ENCODE measurements at regions not wholly inside any gene's neighbourhood (a gene's known extent, or its start where the extent isn't known, plus 50 kb on each side); places are given as distances from the start of the nearest gene placed in this dataset.

DNA sequence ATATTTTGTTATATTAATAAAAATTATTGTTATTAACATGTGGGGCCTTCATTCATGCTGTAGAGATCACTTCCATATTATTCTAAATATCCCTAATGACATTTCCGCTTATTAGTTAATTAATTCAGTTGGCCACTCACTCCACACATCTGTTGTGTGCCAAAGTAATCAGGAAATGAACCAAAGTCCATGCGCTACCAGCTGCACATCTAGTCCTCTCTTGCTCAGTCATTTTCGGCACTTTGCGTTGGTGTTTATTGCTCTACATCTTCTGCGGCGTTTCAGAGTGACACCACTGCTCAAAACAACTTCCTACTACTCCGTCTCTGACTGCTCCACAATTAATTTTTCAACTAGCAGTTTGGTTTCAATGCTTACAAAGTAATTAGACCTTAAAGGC lies 101.4 kb upstream of the ZFHX3 start:
- H3K4me3 Mint-ChIP-seq = no peak overlapping the region
- peaks cover 24% of the 10 kb centered on the region for H3K27me3 Mint-ChIP-seq
- DNase-seq = no peak
- H3K4me1 Mint-ChIP-seq = no peaks in the 10 kb centered on the region
- H3K27ac Mint-ChIP-seq = no peak overlapping the region
- H3K36me3 Mint-ChIP-seq = no peaks in the 10 kb centered on the region
- peaks cover 1% of the 10 kb centered on the region for H3K9me3 Mint-ChIP-seq

DNA sequence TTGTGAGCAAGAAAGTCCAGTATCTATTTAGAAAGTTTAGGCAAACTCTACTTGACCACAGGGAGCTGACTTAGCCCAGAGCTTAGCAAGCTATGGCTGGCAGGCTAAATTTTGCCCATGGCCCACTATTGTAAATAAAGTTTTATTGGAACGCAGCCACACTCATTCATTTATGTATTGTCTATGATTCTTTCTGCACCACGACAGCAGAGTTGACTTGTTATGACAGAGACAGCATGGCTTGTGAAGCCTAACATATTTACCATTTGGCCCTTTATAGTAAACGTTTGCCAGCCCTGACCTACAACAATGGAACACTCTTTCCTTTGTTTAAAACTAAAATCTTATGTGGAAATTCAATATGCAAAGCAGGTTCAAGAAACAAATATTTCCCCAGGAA lies 100.0 kb upstream of the ZFHX3 start:
- no peak for DNase-seq
- Mint-ChIP-seq H3K27ac (no peak overlapping the region), H3K27me3 (peaks cover 17% of the 10 kb centered on the region), H3K36me3 (no peaks in the 10 kb centered on the region), H3K4me1 (no peaks in the 10 kb centered on the region), H3K9me3 (no peaks in the 10 kb centered on the region), H3K4me3 (no peak overlapping the region)

DNA sequence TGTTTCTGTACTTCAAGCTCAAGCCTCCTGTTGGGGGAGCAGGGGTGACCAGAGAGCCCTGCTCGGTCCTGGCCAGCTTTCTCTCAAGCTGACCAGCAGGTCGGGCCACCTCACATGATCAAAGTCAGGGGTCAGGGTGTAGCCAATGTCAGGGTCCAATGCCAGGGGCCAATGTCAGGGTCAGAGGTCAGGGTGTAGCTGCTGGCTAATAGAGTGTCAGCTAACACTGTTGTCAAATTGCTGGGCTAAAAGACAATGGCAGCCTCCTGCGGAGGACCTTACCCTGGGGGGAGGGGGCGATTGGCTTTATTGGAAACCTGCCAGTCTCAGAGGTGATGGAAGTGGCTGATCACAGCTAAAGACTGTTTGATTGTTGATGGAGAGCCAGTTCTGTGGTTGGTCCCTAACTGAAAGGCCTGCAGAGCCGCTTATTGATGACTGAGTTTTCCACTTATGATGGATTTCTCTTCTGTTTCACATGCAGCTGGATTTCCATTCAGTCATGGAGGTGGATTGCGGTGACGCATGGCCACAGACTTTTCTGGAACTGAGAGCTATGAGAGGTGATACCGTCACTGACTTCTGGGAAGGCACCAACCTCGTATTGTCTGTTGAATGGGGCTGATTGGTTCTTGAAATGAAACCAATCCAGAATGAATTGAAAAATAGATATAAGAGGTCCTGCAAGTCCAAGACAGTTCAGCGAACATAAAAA lies 97.4 kb upstream of the ZFHX3 start:
- Mint-ChIP-seq H3K4me3 (no peak overlapping the region), H3K36me3 (no peaks in the 10 kb centered on the region), H3K27me3 (no peaks in the 10 kb centered on the region), H3K27ac (no peak overlapping the region), H3K4me1 (no peaks in the 10 kb centered on the region), H3K9me3 (no peaks in the 10 kb centered on the region)
- no peak for DNase-seq

DNA sequence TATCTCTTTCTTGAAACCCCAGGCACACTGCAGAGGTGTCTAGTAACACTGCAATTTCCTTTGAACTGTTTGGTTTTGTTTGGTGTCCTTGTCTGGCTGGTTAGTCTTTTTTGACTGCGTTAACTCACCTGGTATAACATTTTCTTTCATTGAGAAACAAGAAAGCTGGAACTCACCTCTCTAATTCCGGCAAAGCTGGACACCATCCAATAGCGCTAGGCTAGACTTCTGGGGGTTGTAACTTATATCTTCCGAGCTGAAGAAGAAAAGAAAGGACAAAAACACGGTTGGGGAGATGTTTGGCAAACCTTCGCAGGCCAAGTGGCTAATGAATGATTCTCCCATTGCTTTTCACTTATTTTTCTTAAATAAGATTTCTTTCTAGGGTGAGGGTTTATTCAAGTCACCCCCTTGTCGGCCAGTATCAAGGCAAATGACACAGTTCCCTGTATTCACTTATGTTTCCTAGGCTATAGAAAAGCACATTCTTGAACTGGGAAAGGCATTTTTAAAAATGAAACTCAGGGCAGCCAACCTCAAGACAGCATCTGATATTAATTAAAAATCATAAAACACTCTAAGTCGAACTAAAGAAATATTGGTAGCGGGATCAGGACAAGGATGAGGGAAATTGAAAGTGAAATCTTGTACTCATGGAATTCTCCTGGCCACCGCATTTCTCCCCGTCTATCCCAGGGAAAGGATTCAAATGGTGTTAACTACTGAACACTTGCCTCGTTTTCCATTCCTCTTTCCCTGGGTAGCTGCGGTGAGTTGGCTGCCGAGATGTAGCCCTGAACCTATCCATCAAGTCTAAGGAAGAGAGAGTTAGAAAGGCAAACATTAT lies 95.9 kb upstream of the ZFHX3 start:
- Mint-ChIP-seq H3K27me3 (no peaks in the 10 kb centered on the region), H3K9me3 (no peaks in the 10 kb centered on the region)
- no peak for DNase-seq

DNA sequence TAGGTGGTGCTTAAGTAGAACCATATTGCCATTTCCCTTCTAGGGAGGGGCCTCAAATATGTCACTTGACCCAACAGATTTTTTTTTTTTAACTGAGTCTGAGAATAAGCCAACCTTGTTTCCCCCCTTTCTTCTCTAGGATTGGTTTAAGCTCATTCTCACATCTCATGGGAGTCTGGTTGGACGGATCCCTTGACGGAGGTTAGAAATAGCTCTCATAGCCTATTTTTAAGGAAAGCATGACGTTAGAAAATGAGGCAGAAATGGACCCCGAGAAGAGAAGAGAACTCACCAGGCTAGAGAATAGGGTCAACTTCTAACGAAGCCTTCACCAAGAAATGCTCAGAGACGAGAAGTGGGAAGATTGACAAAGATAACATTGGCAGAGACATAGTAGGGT lies 95.1 kb upstream of the ZFHX3 start:
- H3K9me3 Mint-ChIP-seq = no peaks in the 10 kb centered on the region
- H3K36me3 Mint-ChIP-seq = no peaks in the 10 kb centered on the region
- no peak overlapping the region for H3K27ac Mint-ChIP-seq
- no peaks in the 10 kb centered on the region for H3K27me3 Mint-ChIP-seq
- DNase-seq = no peak
- no peaks in the 10 kb centered on the region for H3K4me1 Mint-ChIP-seq
- H3K4me3 Mint-ChIP-seq = no peak overlapping the region

More for the DNA sequence above, 95.9 kb upstream of the ZFHX3 start:
- Mint-ChIP-seq H3K27ac (no peak overlapping the region), H3K36me3 (no peaks in the 10 kb centered on the region), H3K4me1 (no peaks in the 10 kb centered on the region), H3K4me3 (no peak overlapping the region)

DNA sequence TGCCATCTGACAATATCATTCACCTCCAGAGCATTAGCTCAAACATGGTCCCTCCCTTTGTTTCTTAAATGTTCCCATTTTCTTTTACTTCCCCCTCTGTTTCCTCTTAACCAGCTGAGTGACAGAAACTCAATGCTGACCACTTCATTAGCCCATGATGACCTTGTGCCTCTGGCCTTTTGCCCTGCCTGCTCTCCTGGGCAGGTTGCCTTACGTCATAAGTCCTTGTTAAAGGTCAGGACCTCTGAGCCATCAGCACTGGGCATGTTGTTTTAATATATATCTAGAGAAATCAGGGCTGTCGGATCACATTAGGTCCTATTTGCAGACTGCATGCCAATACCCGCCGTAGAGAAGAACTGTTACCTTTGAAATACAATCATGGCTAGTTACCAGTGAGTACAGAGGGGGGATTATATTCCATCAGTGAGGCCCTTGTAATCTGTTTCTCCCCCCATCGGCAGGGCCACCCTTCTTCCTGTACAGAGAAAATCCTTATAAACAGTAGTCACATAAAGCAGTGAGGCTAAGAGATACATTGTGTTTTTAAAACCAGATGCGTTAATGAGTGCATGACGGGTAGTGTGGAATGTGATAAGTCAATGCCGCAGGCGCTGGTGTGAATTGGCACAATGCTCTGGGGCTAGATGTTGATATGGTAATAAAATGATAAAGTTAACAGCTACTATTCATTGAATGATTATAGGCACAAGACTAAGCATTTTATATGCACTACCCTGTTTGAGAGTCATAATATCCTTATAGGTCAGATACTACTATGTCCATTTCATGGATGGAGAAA lies 94.3 kb upstream of the ZFHX3 start:
- no peaks in the 10 kb centered on the region for H3K4me1 Mint-ChIP-seq
- DNase-seq = no peak
- no peaks in the 10 kb centered on the region for H3K36me3 Mint-ChIP-seq
- H3K4me3 Mint-ChIP-seq = no peak overlapping the region
- H3K27me3 Mint-ChIP-seq = no peaks in the 10 kb centered on the region
- no peaks in the 10 kb centered on the region for H3K9me3 Mint-ChIP-seq
- H3K27ac Mint-ChIP-seq = no peak overlapping the region

DNA sequence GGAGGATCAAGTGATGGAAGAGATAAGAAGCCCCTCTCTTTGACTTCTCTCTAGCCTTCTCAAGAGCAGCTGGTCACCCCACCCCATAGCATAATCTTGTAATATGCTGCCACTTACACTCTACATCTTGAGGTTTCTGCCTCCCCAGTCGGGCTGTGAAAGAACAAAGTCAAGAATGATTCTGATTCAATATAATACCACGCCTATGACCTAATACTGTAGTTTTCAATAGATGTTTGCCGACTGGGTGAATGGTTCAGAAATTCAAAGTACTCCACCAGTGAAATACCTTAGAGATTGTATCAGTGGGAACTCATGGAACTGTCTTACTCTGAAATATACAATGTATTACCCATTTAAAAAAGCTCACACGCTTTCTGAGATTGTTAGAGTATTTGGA lies 93.0 kb upstream of the ZFHX3 start:
- Mint-ChIP-seq H3K9me3 (no peaks in the 10 kb centered on the region), H3K36me3 (no peaks in the 10 kb centered on the region), H3K4me1 (no peaks in the 10 kb centered on the region), H3K27me3 (no peaks in the 10 kb centered on the region), H3K4me3 (no peak overlapping the region), H3K27ac (no peak overlapping the region)
- no peak for DNase-seq

DNA sequence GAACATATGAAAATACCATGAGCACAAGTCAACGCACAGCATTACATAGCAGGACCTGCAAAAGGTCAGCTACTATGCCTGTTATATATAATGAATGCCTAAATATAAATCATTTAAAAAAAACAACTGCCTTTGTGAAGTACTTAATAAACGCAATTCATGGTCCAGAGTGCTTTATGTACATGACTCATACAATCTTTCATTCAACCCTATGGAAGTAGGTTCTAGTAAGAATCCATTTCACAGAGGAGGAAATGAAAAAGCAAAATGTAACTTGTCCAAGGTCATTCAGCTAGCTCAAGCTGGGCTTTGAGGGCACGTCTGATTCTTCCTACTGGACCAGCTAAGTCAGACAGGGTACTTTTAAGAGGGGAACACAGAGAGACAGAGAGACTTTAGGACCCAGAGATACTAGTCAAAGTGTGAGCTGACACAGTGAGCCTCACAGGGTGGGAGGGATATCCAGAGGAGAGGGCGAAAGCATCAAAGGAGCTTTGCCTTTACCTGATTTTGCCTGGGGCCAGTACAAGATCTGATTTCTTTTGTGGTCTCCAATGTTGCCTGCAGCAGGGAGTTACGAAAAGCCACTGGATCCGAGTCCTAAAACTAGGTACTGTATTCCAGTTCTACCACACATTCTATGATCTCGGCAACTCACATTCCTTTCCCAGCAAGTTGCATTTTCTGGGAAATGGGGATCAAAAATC lies 83.4 kb upstream of the ZFHX3 start:
- peaks cover 8% of the 10 kb centered on the region for H3K27me3 Mint-ChIP-seq
- H3K27ac Mint-ChIP-seq = no peak overlapping the region
- H3K36me3 Mint-ChIP-seq = no peaks in the 10 kb centered on the region
- H3K9me3 Mint-ChIP-seq = no peaks in the 10 kb centered on the region
- DNase-seq = no peak
- H3K4me3 Mint-ChIP-seq = no peak overlapping the region
- H3K4me1 Mint-ChIP-seq = no peaks in the 10 kb centered on the region

DNA sequence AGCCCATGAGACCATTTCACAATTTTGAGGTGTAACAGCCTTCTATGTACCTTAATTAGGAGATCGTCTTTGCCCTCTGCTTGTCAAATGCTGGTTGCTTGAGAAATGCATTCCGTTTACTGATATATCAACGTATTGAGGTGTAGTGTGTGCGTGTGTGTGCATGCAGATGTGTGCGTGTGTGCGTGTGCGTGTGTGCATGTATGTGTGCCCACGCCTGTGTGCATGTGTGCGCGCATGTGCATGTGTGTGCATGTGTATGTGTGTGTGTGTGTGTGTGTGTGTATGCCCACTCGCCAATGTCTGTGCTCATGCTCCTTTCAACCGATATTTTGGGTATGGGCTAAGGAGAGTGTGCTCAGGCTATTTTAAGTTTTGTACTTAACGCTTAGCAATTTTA lies 81.5 kb upstream of the ZFHX3 start:
- no peaks in the 10 kb centered on the region for H3K4me1 Mint-ChIP-seq
- no peaks in the 10 kb centered on the region for H3K9me3 Mint-ChIP-seq
- no peaks in the 10 kb centered on the region for H3K36me3 Mint-ChIP-seq
- no peak overlapping the region for H3K27ac Mint-ChIP-seq
- peaks cover 12% of the 10 kb centered on the region for H3K27me3 Mint-ChIP-seq
- DNase-seq = no peak
- H3K4me3 Mint-ChIP-seq = no peak overlapping the region

DNA sequence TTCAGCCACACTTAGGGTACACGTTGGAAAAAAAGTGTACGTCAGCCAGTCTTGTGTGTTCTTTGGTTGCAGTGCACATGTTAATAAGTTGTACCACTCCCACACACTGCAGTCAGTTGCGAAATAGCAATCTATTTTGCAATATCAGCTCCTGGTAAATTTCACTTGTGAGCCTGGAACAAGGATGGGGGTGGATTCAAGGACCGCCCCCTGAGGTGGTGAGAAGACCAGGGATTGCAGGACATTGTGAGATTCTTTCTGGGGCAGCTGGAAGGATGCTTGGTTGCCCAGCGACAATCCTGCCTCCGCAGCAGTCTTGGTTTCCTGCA lies 78.6 kb upstream of the ZFHX3 start:
- Mint-ChIP-seq H3K36me3 (no peaks in the 10 kb centered on the region), H3K27me3 (peaks cover 9% of the 10 kb centered on the region), H3K4me3 (no peak overlapping the region), H3K9me3 (peaks cover 1% of the 10 kb centered on the region), H3K4me1 (peaks cover 10% of the 10 kb centered on the region), H3K27ac (no peak overlapping the region)
- DNase-seq = no peak

DNA sequence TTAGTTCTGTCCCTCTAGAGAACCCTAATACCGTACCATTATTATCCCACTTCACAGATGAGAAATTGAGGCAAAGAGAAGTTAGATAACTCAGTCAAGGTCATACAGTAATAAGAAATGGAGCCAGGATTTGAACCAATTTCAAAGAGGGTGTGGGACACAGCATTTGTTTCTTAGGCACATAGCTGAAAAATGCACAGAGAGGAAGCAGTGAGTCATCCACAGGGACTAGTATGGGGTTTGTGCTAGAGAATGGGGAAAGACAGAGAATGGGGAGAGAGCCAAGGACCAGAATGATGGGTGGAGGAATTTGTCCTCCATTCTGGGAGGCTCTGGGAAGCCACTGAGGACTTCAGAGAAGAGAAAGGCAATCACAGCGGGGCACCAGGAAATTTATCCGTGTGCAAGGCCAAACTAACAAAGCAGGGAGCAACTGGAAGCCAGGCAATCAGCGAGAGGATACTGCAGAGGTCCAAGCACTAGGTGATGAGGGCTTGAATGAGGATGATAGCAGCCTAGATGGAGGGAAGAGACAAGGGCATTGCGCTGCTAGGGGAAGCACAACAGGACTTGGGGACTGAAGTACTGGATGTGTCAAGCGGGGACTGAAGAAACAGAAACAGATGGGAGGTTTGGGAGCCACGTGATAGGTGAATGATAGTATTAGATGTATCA lies 78.1 kb upstream of the ZFHX3 start:
- no peak overlapping the region for H3K4me3 Mint-ChIP-seq
- peaks cover 6% of the 10 kb centered on the region for H3K27me3 Mint-ChIP-seq
- no peak for DNase-seq
- peaks cover 10% of the 10 kb centered on the region for H3K4me1 Mint-ChIP-seq
- H3K9me3 Mint-ChIP-seq = peaks cover 1% of the 10 kb centered on the region
- no peak overlapping the region for H3K27ac Mint-ChIP-seq
- no peaks in the 10 kb centered on the region for H3K36me3 Mint-ChIP-seq

DNA sequence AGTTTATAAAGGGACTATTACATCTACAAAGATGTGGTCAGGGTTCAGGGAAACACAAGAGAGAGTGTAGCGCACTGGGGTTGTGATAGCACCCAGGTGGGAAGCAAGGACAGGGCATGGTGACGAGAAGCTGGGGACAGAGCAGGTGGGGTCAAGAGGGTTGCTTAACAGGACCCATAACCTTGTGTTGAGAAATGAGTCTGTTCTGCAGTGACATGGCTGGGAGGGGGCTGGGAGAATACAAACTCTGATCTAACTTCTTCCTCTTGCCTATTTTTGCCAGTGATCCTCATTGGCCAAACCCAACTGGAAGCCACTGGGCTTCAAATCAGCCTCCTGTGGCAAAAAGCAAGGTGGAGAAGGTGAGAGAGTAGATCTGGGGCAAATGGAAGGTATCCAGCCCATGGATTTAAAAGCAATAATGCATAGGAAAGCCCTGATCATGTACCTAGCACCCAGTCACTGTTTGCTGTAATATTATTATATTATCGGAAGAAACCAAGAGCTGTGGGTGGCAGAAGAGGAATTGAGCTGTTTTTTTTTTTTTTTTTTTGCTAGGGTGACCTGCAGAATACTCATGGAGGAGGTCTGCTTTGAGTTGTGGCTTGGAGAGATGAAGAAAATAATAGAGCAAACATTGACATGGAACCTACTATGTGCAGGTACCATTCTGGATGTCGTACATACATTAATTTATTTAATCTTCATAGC lies 76.9 kb upstream of the ZFHX3 start:
- Mint-ChIP-seq H3K36me3 (no peaks in the 10 kb centered on the region), H3K27ac (no peak overlapping the region), H3K4me3 (no peak overlapping the region), H3K9me3 (peaks cover 1% of the 10 kb centered on the region), H3K27me3 (peaks cover 6% of the 10 kb centered on the region), H3K4me1 (peaks cover 10% of the 10 kb centered on the region)
- DNase-seq = no peak

DNA sequence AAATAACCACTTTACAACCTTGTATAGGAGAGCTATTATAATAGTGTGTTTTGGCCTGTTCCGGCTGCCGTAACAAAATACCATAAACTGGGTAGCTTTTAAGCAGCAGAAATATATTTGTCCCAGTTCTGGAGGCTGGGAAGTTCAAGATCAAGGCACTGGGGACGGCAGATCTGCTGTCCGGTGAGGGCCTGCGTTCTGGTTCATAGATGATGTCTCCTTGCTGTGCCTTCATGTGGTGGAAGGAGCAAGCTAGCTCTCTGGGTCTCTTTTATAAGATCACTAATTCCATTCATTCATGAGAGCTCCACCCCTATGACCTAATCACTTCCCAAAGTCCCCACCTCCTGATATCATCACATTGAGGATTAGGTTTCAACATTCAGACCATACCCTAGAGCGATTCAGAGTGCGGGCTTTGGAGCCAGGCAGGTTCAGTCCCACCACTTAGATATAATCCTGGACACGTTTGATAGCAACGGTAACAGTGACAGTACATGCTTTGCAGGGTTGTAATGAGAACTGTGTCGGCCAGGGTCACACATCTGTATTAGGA lies 76.2 kb upstream of the ZFHX3 start:
- H3K9me3 Mint-ChIP-seq = peaks cover 1% of the 10 kb centered on the region
- no peak overlapping the region for H3K27ac Mint-ChIP-seq
- H3K36me3 Mint-ChIP-seq = no peaks in the 10 kb centered on the region
- peaks cover 10% of the 10 kb centered on the region for H3K4me1 Mint-ChIP-seq
- peaks cover 6% of the 10 kb centered on the region for H3K27me3 Mint-ChIP-seq
- H3K4me3 Mint-ChIP-seq = no peak overlapping the region
- no peak for DNase-seq

Data from activated naive CD8-positive, alpha-beta T cell treated with anti-CD3 and anti-CD28 coated beads for 36 hours (primary cell).